Tibial nerve (tissue), 4 donors: ENCODE measurements at regions not wholly inside any gene's neighbourhood (a gene's known extent, or its start where the extent isn't known, plus 50 kb on each side); places are given as distances from the start of the nearest gene placed in this dataset.

Source experiments
- CTCF ChIP-seq, 5 experiments: fragments of 200-600 bp in 3 of 5; fragments of 450-650 bp in 2 of 5; sonication (generic) in 3 of 5; IDR thresholded peaks; one replicate each; pipeline ENCODE4 v1.5.1; 2016 to 2019; ENCODE audit warnings: antibody characterized with exemption in 5 of 5, mild to moderate bottlenecking in 3 of 5, moderate library complexity in 2 of 5
- EP300 ChIP-seq, 2 donors: sonication (generic); formaldehyde crosslinking; IDR thresholded peaks; one replicate each; pipeline ENCODE4 v1.6.1; 2017; ENCODE audit warnings: antibody characterized with exemption in 2 of 2, mild to moderate bottlenecking in 1 of 2

- TF ChIP-seq CTCF (IDR thresholded peaks at IDR 0.05) (no peak), EP300 (IDR thresholded peaks at IDR 0.05) (no peak)
Measured at GRCh38 chr3:135314237-135314636, 519.2 kb downstream of the EPHB1 start.
